GM23248 (cell line): ENCODE measurements at regions not wholly inside any gene's neighbourhood (a gene's known extent, or its start where the extent isn't known, plus 50 kb on each side); places are given as distances from the start of the nearest gene placed in this dataset.

ENCODE experiments used
- EZH2 ChIP-seq: fragments of 200-600 bp; sonication (generic); IDR thresholded peaks from 2 replicates; pipeline ENCODE4 v1.6.1; 2018; ENCODE audit warnings: antibody characterized with exemption, mild to moderate bottlenecking; ENCODE audit not compliant: insufficient read depth, poor library complexity, severe bottlenecking
- EZH2phosphoT487 ChIP-seq: fragments of 200-600 bp; sonication (generic); IDR thresholded peaks from 2 replicates; pipeline ENCODE4 v1.6.1; 2018; ENCODE audit warnings: antibody characterized with exemption, moderate library complexity, mild to moderate bottlenecking, low read depth; ENCODE audit not compliant: insufficient read depth

DNA sequence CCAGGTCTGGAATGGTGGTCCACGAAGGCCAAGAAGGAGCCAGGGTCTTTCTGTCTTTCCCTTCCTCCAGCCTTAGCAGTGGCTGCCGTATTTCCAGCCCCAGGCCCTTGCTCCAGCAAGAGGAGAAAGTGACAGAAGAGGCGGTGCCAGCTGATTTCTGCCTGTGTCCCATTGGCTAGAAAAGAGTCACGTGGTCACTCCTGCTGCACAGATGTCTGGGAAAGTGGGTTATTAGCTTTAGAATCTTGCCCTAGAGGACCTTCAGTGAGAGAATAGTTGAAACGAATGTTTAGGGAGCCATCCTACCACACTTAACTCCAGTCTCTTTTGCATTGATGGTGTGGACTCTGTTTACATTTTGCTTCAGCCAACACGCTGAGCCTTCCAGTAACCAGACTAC lies 99.3 kb upstream of the BCOR start:
- no peak for TF ChIP-seq EZH2phosphoT487
- no peak for TF ChIP-seq EZH2
